HG02642 (cell line): ENCODE measurements at regions not wholly inside any gene's neighbourhood (a gene's known extent, or its start where the extent isn't known, plus 50 kb on each side); places are given as distances from the start of the nearest gene placed in this dataset.

Experiments used
- ATAC-seq: cut with Tn5 transposase; IDR thresholded peaks from one replicate; pipeline ENCODE4 v1.9.1; 2021; ENCODE audit warnings: mild to moderate bottlenecking; ENCODE audit not compliant: unreplicated experiment, poor library complexity

GRCh38 chrX:40157228-40158035 is 59.7 kb upstream of the BCOR start:
- no peak for ATAC-seq

GRCh38 chrX:40156470-40157227 is 58.9 kb upstream of the BCOR start:
- ATAC-seq = no peak

GRCh38 chrX:40155589-40156469 is 58.1 kb upstream of the BCOR start:
- ATAC-seq = no peak

- no peak for ATAC-seq
Measured at GRCh38 chrX:40154853-40155588, 57.3 kb upstream of the BCOR start.

GRCh38 chrX:40154250-40154852 is 56.6 kb upstream of the BCOR start:
- no peak for ATAC-seq

GRCh38 chrX:40153345-40154249 is 55.8 kb upstream of the BCOR start:
- ATAC-seq = peak; percentile 69

- peak; percentile 13 for ATAC-seq
Measured at GRCh38 chrX:40152741-40153344, 55.1 kb upstream of the BCOR start.

GRCh38 chrX:40152173-40152711 is 54.5 kb upstream of the BCOR start:
- no peak for ATAC-seq

GRCh38 chrX:40151211-40152172 is 53.7 kb upstream of the BCOR start:
- no peak for ATAC-seq

GRCh38 chrX:40150503-40150902 is 52.7 kb upstream of the BCOR start:
- ATAC-seq = no peak

GRCh38 chrX:40149286-40150175 is 51.8 kb upstream of the BCOR start:
- no peak for ATAC-seq

- ATAC-seq = no peak
Measured at GRCh38 chrX:40148385-40149285, 50.9 kb upstream of the BCOR start.

GRCh38 chrX:40147971-40148370 is 50.2 kb upstream of the BCOR start:
- no peak for ATAC-seq
